ENCODE measurements at regions not wholly inside any gene's neighbourhood (a gene's known extent, or its start where the extent isn't known, plus 50 kb on each side); places are given as distances from the start of the nearest gene placed in this dataset.

- DNase-seq: no peak
Measured at GRCh38 chr6:82833481-82833880, 232.2 kb downstream of the UBE3D start.

- DNase-seq: no peak
Measured at GRCh38 chr6:82836022-82836575, 229.5 kb downstream of the UBE3D start.

DNA sequence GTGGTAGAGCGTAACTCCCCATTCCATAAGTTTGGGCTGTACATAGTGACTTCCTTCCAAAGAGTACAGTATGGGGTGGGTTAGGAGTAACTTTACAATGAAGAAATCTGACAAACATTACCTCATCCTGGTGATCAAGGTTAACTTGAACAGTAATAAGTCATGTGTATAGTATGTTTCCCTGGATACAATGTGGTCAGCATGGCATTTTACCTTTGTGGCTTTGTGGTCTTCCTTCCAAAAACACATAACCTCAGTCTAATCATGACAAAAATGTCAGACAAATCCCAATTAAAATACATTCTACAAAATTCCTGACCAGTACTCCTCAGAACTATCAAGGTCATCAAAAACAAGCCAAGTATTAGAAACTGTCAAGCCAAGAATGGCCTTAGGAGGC lies 225.1 kb downstream of the UBE3D start:
- DNase-seq: no peak

- no peak for DNase-seq
Measured at GRCh38 chr6:82841309-82841708, 224.3 kb downstream of the UBE3D start.

All from islet precursor cell (in vitro differentiated cells).